ENCODE measurements at regions not wholly inside any gene's neighbourhood (a gene's known extent, or its start where the extent isn't known, plus 50 kb on each side); places are given as distances from the start of the nearest gene placed in this dataset.
"Not testable (repeated sequence)": the region's sequence is repeated elsewhere in the genome, so short reads cannot be mapped to it uniquely, and the experiment has no call there.

DNA sequence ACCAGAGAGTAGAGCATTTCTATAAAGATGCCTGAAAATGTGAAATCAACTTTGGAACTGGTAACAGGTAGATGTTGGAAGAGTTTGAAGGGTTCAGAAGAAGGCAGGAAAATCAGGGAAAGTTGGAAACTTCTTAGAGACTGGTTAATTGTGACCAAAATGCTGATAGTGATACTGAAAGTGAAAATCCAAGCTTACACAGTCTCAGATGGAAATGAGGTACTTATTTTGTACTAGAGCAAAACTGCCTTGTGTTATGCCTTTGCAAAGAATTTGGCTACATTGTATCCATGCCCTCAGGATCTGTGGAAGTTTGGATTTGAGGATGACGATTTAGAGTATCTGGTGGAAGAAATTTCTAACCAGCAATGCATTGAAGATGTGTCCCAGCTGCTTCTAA, 430.6 kb upstream of the KCND2 start:
- DNase-seq (ENCODE audit: low read depth): no peak

DNA sequence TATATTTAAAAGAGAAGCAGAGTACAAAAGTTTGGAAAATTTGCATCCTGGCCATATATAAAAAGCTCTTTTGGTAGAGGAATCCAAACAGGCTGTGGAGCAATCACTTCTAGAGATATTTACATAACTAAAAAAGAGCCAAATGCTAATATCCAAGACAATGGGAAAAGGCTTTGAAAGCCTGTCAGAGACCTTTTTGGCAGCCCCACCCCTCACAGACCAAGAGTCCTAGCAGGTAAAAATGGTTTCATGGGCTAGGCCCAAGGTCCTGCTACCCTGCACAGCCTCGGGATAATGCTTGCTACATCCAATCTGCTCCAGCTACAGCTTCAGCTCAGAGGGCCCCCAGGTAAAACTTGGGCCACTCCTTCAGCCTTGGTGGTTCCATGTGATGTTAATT, 430.2 kb upstream of the KCND2 start:
- no peak for DNase-seq (ENCODE audit: low read depth)

DNA sequence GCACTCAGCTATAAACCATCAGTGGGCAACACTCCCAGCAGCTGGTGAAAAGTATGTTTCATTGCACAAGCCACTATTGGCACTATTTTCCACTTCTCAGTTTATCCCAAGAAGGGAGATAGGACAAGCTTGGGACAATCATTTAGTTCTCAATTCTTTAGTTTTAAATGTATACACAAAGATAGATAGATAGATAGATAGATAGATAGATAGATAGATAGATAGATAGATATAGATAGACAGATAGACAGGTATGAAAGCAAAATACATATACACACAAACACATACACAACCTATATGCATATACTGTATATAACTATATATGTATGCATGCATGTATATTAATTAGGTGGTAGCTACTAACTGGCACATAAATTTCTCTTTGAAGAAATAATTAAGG, 411.6 kb upstream of the KCND2 start:
- no peak for DNase-seq (ENCODE audit: low read depth)

DNA sequence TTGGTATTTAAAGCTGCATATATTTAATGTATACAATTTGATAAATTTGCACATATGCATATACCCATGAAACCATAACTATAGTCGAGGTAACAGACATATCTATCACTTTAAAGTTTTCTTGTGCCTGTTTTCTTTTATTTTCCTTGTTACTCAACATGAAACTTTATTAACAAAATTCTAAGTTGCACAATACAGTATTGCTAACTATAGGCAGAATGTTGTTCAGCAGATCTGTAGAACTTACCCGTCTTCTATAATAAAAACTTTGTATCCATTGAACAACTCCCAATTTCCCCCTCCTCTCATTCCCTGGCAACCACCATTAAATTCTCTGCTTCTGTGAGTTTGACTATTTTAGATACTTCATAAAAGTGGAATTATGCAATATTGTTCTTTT, 404.6 kb upstream of the KCND2 start:
- DNase-seq (ENCODE audit: low read depth): no peak

DNA sequence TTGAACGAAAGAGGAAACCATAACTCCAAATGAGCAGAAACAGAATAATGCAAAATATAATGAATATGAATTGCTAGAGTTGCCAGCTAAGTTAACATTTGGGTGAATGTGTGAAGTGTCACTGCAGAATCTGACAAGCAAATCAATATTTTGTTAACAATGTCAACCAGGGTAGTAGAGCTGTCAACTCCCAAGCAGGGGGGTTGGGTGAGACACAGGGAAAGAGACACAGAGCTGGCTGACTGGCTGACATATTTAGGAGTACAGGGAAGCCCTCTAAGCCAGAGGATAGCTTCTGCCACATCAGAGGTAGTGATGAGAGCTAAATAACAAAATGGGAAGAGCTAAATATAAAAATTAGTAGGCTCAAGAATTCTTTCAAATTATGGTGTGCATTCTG, 393.1 kb upstream of the KCND2 start:
- DNase-seq (ENCODE audit: low read depth): no peak

DNA sequence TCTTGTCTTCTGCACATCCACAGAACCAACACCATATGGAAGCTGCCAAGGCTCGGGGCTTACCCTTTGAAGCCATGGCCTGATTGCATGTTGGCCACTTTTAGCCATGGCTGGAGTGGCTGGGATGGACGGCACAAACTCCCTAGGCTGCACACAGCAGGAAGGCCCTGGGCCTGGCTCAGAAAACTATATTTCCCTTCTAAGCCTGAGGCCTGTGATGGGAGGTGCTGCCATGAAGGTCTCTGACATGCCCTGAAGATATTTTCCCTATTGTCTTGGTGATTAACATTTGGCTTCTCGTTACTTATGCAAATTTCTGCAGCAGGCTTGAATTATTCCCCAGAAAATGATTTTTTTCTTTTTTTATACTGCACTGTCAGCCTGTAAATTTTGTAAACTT, 387.0 kb upstream of the KCND2 start:
- no peak for DNase-seq (ENCODE audit: low read depth)

DNA sequence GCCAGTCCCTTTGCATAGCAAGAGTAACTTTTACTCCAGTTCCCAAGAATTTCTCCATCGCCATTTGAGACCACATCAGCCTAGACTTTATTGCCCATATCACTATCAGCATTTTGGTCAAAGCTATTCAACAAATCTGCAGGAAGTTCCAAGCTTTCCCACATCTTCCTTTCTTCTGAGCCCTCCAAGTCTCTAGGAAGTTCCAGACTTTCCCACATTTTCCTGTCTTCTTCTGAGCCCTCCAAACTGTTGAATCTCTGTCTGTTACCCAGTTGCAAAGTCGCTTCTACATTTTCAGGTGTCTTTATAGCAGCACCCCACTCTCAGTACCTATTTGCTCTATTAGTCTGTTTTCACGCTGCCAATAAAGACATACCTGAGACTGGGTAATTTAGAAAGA, 386.4 kb upstream of the KCND2 start:
- not testable (repeated sequence) for DNase-seq (ENCODE audit: low read depth)

DNA sequence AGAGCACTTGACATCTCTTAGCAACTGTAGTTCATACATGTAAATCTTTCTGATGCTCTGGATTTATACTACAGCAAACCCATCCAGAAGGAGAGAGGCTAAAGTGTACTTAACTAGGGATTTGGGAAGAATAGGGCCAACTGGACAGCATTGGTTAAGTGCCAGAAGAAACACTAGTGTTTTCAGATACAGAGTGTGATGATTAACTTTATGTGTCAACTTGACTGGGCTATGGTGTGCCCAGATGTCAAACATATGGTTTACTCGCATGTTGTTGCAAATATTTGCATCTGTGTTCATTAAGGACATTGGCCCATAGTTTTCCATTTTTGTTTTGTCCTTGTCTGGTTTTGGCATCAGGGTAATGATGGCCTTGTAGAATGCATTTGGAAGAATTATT, 384.7 kb upstream of the KCND2 start:
- no peak for DNase-seq (ENCODE audit: low read depth)

DNA sequence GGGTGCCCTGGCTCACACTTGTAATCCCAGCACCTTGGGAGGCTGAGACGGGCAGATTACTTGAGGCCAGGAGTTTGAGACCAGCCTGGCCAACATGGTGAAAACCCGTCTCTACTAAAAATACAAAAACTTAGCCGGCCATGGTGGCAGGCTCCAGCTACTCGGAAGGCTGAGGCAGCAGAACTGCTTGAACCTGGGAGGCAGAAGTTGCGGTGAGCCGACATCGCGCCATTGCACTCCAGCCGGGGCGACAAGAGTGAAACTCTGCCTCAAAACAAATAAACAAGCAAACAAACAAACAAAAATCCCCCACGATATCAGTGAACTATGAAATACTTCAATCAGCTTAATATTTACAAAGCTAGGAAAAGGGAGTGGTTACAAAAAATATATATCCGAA, 382.3 kb upstream of the KCND2 start:
- DNase-seq (ENCODE audit: low read depth): no peak

DNA sequence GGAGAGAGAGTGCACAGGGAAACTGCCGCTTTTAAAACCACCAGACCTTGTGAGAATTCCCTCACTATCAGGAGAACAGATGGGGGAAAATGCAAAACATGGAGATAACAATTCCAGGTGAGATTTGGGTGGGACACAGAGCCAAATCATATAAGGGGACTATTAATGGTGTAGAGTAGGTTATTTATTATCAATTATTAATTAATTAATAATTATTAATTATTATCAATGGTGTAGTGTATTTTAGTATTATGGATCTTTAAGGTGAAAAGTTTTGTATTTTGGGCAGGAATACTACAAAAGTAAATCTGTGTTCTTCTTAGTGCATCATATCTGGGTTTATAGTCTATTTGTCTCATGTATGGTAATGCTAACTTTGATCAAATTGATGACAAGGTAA, 377.7 kb upstream of the KCND2 start:
- DNase-seq (ENCODE audit: low read depth): no peak

DNA sequence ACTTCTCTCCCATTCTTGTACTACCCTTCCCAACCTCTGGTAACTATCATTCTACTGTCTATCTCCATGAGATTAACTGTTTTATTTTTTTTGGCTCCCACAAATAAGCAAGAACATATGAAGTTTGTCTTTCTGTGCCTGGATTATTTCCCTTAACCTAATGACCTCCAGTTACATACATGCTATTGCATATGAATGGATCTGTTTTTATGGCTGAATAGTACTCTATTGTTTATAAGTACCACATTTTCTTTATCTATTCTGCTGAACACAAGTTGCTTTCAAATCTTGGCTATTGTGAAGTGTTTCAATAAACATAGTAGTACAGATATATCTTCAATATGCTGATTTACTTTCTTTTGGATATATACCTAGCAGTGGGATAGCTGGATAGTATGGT, 376.6 kb upstream of the KCND2 start:
- DNase-seq (ENCODE audit: low read depth): no peak

DNA sequence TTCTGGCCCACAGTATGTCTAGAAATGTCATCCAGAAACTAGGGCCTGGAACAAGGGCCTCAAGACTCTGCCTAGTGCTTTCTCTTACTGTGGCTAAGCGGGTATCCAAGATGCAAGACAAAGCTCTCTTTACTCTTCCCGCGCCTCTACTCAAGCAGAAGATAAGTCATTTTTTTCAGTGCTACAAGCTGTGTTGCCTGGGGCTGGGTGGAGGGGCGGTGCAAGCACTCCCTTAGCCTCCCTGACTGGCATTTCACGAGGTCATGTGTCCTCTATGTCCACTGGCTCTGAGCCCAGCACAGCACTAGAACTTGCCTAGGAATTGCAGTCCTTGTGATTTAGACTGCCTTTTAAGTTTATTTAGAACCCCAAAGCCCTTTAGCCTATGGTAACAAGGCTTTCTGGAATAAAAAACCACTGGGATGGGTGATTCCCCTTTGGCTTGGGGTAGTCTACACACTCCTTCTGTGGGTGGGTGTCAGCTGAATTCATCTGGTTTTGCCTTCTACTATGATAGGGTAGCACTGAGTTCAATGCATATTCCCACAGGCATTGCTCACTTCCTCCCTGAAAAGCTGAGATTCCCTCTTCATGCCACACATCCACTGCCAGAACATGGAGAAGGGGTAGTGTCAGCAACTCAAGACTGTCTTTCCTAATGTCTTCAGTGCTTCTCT, 371.8 kb upstream of the KCND2 start:
- DNase-seq (ENCODE audit: low read depth): no peak

DNA sequence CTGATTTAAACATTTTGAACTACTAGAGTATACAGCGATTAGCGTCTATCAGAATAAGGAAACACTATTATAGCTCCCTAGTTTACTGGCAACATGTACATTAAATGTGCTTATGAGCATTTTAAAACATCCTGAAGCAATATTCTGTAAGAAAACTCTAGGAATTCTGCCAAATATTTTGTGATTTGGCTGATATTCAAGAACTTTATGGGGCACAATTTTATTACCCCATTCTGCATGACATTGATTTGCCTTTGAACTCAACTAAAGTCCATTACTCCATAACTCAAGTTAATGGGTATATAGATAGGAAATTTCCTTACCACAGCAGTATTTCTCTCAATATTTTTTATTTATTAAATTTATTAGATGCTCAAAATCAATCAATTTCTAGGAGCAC, 369.9 kb upstream of the KCND2 start:
- no peak for DNase-seq (ENCODE audit: low read depth)

DNA sequence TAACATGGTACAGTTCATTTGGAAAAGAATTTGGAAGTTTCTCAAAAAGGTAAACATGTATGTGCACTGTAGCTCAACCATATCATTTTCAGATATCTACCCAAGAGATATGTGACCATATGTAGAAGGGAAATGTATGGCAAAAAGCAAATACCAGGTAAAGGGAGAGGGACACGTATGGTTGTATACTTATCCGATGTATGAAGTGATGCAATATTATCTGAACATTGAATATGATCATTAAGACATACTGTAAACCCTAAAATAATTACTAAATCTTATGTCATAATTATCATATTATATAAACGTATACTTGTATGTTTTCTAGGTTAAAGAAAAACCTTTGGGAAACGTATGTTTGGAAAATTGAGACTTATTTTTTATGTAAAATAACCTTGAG, 367.5 kb upstream of the KCND2 start:
- no peak for DNase-seq (ENCODE audit: low read depth)

DNA sequence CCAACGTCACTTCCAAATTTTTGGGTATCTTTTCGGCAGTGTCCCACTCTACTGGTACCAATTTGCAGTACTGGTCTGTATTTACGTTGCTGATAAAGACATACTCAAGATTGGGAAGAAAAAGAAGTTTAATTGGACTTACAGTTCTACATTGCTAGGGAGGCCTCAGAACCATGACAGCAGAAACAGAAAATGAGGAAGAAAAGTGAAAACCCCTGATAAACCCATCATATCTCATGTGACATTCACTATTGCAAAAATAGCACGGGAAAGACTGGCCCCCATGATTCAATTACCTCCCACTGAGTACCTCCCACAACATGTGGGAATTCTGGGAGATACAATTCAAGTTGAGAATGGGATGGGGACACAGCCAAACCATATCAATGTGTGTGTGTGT, 364.0 kb upstream of the KCND2 start:
- no peak for DNase-seq (ENCODE audit: low read depth)

DNA sequence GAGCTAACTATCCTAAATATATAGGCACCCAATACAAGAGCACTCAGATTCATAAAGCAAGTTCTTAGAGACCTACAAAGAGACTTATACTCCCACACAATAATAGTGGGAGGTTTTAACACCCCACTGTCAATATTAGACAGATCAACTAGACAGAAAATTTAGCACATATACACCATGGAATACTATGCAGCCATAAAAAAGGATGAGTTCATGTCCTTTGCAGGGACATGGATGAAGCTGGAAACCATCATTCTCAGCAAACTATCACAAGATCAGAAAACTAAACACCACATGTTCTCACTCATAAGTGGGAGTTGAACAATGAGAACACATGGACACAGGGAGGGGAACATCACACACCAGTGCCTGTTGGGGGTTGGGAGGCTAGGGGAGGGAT, 358.9 kb upstream of the KCND2 start:
- not testable (repeated sequence) for DNase-seq (ENCODE audit: low read depth)

DNA sequence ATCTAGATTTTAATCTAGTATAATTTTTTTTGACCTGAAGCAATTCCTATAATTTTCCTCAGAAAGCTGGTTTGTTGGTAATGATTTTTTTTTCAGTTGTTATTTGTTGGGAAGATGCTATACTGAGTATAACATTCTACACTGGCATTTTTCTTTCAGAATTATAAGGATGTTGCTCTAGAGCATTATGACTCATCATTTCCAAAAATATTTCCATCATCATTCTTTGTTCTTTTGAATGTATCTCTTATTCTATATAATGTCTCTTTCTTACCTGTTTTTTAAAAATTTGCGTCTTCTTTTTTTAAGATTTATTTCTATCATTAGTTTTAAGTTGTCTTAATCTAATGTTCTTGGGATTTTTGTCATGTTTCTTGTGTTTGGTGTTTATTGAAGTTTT, 356.5 kb upstream of the KCND2 start:
- no peak for DNase-seq (ENCODE audit: low read depth)

DNA sequence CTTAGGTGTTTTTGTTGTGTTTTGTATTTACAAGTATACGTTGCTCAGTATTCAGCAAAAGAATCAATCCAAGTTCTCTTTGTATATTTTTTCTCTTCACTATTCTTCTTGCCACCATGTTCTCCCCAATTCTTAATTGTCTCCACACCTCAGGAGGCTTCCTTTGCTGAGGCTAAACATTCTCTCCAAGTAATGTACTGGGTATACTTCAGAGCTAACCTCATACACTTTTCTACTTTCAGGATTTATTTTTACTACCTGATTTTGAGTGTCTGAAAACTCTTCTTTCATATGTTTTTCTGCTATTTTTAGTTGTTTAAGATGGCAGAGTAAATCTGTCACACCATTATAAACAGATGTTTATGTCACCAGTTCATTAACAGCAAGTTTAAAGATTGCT, 354.8 kb upstream of the KCND2 start:
- no peak for DNase-seq (ENCODE audit: low read depth)

DNA sequence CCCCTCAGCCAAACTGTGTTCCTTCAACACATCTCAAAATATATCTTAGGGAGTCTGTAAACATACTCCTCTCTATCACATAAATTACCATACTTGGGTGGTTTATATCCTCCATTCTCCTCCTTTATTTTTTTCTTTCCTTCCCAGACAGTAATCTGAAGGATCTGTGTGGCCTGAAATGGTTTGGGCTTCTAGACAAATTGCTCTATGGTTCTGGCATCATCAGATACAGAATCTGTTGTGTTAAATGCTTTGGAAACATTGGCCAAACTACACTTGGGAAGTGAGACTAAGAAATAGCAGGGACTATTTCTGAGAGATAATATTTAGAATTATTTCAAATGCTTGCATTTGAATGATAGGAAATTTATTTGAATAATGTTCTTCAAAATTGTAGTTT, 353.0 kb upstream of the KCND2 start:
- no peak for DNase-seq (ENCODE audit: low read depth)

DNA sequence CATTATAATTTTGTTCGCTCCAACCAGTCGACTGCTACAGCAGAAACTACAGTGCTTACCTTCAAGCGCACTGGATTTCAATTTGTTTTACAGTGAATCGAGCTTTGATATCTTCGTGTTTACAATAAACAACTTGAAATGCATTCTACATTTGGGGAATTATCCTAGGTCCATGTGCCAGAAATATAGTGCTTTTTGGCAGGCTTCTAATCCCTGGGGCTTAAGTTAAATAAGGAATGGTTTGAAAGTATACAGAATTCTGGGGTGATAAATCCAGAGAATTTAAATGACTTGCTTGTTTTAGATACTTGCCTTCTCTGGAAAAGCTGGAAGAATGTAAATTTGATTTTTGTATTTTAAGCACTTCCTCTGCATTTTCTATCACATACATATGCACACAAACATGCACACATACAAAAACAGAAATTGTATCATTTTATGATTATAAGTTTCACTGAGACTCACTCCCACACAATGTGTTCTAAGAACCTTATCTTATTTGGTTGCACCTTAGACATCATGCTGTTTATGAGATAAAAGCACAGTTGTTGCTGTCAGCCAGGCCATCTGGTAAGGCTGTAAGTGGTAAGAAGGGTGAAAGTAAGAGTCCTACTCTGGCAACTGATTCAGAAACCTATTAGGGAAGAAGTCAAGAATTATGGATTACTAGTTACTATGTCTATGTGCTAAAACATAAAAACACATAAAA, 347.2 kb upstream of the KCND2 start:
- no peak for DNase-seq (ENCODE audit: low read depth)

DNA sequence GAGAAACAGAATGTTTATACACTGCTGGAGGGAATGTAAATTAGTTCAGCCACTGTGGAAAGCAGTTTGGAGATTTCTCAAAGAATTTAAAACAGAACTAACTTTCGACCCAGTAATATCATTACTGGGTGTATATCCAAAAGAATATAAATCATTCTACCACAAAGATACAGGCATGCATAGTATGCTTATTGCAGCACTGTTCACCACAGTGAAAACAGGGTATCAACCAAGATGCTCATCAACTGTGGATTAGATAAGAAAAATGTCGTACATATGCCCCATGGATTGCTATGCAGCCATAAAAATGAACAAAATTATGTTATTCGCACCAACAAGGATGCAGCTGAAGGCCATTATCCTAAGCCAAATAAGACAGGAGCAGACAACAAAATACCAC, 343.1 kb upstream of the KCND2 start:
- no peak for DNase-seq (ENCODE audit: low read depth)

DNA sequence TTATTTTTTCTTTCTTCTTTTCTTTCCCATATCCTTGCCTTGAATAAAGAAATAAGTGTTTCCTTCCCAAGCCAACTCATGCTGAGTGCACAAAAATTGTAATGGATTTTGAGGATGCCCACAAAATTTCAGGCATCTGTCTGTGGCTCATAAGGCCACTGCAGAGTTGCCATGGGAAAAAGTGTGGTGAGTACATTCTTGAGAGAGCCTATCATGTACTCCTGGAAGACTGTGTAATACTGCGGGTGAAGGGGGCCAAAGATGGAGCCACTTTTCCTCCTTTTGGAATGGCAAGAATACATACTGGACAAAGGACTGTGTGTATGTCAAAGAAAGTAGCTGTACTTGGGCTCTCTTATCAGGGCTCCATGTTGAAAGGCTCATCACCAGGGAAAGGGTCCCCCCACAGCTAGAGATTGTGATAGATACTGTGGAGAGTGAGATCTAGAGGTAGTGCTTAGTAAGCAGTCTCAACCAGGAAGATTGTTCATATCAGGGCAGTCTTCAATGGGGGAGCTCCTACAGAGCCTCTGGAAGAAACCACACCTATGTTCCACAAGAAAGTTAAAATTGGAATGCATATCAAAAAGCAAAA, 341.6 kb upstream of the KCND2 start:
- DNase-seq (ENCODE audit: low read depth): peak; percentile 51

DNA sequence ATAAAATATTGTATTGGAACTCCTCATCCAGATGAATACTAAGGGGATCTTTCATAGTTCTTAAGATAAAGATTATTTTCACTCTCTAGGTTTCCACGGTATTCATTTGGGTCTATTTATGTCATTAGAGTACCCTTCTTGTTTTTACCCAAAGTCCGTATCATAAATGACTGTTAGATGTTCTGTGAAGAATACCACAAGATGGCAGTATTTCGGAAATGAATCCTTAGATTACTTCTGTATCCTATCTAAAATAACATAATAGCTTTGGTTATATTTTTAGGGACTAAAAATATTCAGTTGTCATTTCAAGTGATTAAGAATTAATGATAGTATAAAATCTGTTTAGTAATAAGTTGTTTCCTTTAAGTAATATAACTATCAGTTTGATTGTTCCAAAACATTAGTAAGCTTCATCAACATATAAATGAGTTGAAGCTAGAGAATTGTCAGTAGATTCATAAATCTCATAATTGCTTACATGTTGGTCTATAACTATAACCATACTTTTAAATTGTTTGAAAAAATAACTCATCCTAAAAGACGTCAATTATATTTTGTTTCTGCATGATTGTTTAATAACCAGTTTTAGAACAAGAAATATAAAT, 337.5 kb upstream of the KCND2 start:
- DNase-seq (ENCODE audit: low read depth): peak; percentile 63
